ENCODE measurements at regions not wholly inside any gene's neighbourhood (a gene's known extent, or its start where the extent isn't known, plus 50 kb on each side); places are given as distances from the start of the nearest gene placed in this dataset.
"Not testable (repeated sequence)": the region's sequence is repeated elsewhere in the genome, so short reads cannot be mapped to it uniquely, and the experiment has no call there.

- Histone ChIP-seq H3K27ac (ENCODE audit: low read length) (no peak overlapping the region), H3K4me1 (ENCODE audit: control insufficient read depth, insufficient read depth, low read length) (no peaks in the 10 kb centered on the region), H3K9me3 (ENCODE audit: control insufficient read depth, insufficient read depth, low read length) (no peaks in the 10 kb centered on the region), H3K4me3 (ENCODE audit: low read length) (no peak overlapping the region), H3K27me3 (ENCODE audit: control insufficient read depth, insufficient read depth, low read length) (no peaks in the 10 kb centered on the region), H3K36me3 (ENCODE audit: control insufficient read depth, insufficient read depth, low read length) (no peaks in the 10 kb centered on the region)
- WGBS (ENCODE audit: insufficient coverage): 83% methylated on average over 4 of the region's 4 CpGs
- DNase-seq: no peak
- TF ChIP-seq CTCF (IDR thresholded peaks at IDR 0.05): no peak
- no peaks in the 10 kb centered on the region for H3K36me3 Mint-ChIP-seq
- H3K27me3 Mint-ChIP-seq (ENCODE audit: low read depth in 2 of 2): peaks cover 0 to 15% of the 10 kb centered on the region in 2 donors
- peaks cover 2% of the 10 kb centered on the region in 2 donors for H3K4me1 Mint-ChIP-seq
- no peaks in the 10 kb centered on the region for H3K9me3 Mint-ChIP-seq
- no peak overlapping the region for H3K27ac Mint-ChIP-seq
- ATAC-seq: no peak
- H3K4me3 Mint-ChIP-seq: no peak overlapping the region
- intact Hi-C loops (cut with micrococcal nuclease): no loop called here
Measured at GRCh38 chr1:229017091-229017490, 253.8 kb upstream of the RAB4A start.

DNA sequence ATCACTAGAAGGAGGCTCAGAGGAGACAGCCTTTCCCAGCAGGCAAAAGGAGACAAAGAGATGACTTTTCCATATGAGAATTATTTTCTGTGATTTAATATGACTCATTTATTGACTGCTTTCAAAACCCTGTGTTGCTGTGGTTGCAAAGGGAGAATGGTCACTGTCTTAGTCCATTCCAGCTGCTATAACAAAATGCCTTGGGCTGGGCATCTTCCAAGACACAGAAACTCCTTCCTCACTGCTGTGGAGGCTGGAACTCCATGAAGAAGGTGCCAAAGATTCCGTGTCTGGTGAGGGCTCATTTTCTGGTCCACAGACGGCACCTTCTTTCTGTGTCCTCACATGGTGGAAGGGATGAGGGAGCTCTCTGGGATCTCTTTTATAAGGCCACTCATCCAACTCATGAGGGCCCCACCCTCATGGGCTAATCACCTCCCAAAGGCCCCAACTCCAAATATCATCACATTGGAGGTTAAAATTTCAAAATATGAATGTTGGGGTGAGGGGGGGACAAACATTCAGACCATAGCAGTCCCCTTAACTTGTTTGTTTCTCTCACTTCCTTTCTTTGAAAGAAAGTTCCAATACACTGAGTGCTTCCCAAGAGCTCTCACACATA lies 252.1 kb upstream of the RAB4A start:
- no peak for TF ChIP-seq CTCF (IDR thresholded peaks at IDR 0.05)

GRCh38 chr1:229019663-229020271 lies 251.1 kb upstream of the RAB4A start:
- Histone ChIP-seq H3K36me3 (ENCODE audit: control insufficient read depth, insufficient read depth, low read length) (no peaks in the 10 kb centered on the region), H3K4me3 (ENCODE audit: low read length) (no peak overlapping the region), H3K9me3 (ENCODE audit: control insufficient read depth, insufficient read depth, low read length) (no peaks in the 10 kb centered on the region), H3K27ac (ENCODE audit: low read length) (no peak overlapping the region), H3K27me3 (ENCODE audit: control insufficient read depth, insufficient read depth, low read length) (no peaks in the 10 kb centered on the region), H3K4me1 (ENCODE audit: control insufficient read depth, insufficient read depth, low read length) (peaks cover 12% of the 10 kb centered on the region)
- H3K27ac Mint-ChIP-seq: no peak overlapping the region
- H3K4me3 Mint-ChIP-seq: no peak overlapping the region
- intact Hi-C loops (cut with micrococcal nuclease): no loop called here
- WGBS (ENCODE audit: insufficient coverage): 91% methylated on average over 8 of the region's 8 CpGs
- no peaks in the 10 kb centered on the region for H3K4me1 Mint-ChIP-seq
- H3K9me3 Mint-ChIP-seq: no peaks in the 10 kb centered on the region
- no peaks in the 10 kb centered on the region for H3K36me3 Mint-ChIP-seq
- ATAC-seq: no peak
- no peak for DNase-seq
- no peak for TF ChIP-seq CTCF (IDR thresholded peaks at IDR 0.05)
- peaks cover 0 to 10% of the 10 kb centered on the region in 2 donors for H3K27me3 Mint-ChIP-seq (ENCODE audit: low read depth in 2 of 2)

More for the DNA sequence above, 252.1 kb upstream of the RAB4A start:
- Mint-ChIP-seq H3K36me3 (no peaks in the 10 kb centered on the region), H3K4me1 (no peaks in the 10 kb centered on the region), H3K27me3 (ENCODE audit: low read depth in 2 of 2) (peaks cover 0 to 15% of the 10 kb centered on the region in 2 donors), H3K27ac (no peak overlapping the region), H3K4me3 (no peak overlapping the region), H3K9me3 (no peaks in the 10 kb centered on the region)
- Histone ChIP-seq H3K4me1 (ENCODE audit: control insufficient read depth, insufficient read depth, low read length) (peaks cover 6% of the 10 kb centered on the region), H3K27ac (ENCODE audit: low read length) (no peak overlapping the region), H3K9me3 (ENCODE audit: control insufficient read depth, insufficient read depth, low read length) (no peaks in the 10 kb centered on the region), H3K27me3 (ENCODE audit: control insufficient read depth, insufficient read depth, low read length) (no peaks in the 10 kb centered on the region), H3K36me3 (ENCODE audit: control insufficient read depth, insufficient read depth, low read length) (no peaks in the 10 kb centered on the region), H3K4me3 (ENCODE audit: low read length) (no peak overlapping the region)
- intact Hi-C loops (cut with micrococcal nuclease): no loop called here
- DNase-seq (no peak), ATAC-seq (no peak)
- 83% methylated on average over 1 of the region's 2 CpGs for WGBS (ENCODE audit: insufficient coverage)

- H3K27me3 Mint-ChIP-seq (ENCODE audit: low read depth in 2 of 2): peaks cover 0 to 10% of the 10 kb centered on the region in 2 donors
- H3K27me3 ChIP-seq (ENCODE audit: control insufficient read depth, insufficient read depth, low read length); H3K36me3 Mint-ChIP-seq; H3K4me3 ChIP-seq (ENCODE audit: low read length); H3K9me3 ChIP-seq (ENCODE audit: control insufficient read depth, insufficient read depth, low read length); intact Hi-C loops (cut with micrococcal nuclease); ATAC-seq; H3K27ac ChIP-seq (ENCODE audit: low read length); H3K4me3 Mint-ChIP-seq; H3K4me1 Mint-ChIP-seq; DNase-seq; H3K36me3 ChIP-seq (ENCODE audit: control insufficient read depth, insufficient read depth, low read length); H3K9me3 Mint-ChIP-seq; H3K27ac Mint-ChIP-seq: not testable (repeated sequence)
- H3K4me1 ChIP-seq (ENCODE audit: control insufficient read depth, insufficient read depth, low read length): peaks cover 16% of the 10 kb centered on the region
- 82% methylated on average over 1 of the region's 1 CpG for WGBS (ENCODE audit: insufficient coverage)
Measured at GRCh38 chr1:229021034-229021433, 249.9 kb upstream of the RAB4A start.
